ENCODE measurements at regions not wholly inside any gene's neighbourhood (a gene's known extent, or its start where the extent isn't known, plus 50 kb on each side); places are given as distances from the start of the nearest gene placed in this dataset.
A peak's percentile ranks its signal among the peaks of the same experiment; 100 is the strongest.
"Not testable (repeated sequence)": the region's sequence is repeated elsewhere in the genome, so short reads cannot be mapped to it uniquely, and the experiment has no call there.

DNA sequence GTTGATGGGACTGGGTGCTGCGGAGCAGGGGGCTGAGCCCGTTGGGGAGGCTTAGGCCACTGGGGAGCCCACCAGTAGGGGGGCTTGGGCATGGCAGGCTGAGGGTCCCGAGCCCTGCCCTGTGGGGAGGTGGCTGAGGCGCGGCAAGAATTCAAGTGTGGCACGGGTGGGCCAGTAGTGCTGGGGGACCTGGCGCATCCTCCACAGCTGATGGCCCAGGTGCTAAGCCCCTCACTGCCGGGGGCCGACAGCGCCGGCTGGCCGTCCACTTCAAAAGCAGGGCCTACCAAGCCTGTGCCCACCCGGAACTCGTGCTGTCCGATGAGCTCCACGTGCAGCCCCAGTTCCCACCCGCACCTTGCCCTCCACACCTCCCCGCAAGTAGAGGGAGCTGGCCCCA is 917.5 kb downstream of the TAF11L14 start:
- DNase-seq (ENCODE audit: low spot score), result no peak

DNA sequence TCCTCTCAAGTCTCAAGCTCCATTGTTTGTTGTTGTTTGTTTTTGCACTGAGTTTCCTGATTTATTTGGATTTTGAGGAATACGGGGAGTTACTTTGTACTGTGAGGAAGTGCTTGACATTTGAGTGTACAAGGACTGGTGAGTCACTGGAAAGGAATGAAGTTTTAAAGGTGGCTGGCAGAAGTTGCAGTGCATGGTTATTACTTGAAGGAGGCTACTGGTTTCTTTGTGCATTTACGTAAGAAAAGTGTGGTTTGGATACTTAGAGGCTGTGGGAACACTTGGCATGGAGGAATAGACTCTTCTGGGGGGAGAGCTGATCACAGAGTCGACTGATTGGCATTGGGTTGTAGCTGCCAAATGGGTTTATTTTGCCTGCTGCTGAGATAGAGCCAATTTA is 919.0 kb downstream of the TAF11L14 start:
- DNase-seq (ENCODE audit: low spot score), result no peak

- DNase-seq (ENCODE audit: low spot score), result no peak
Observed at GRCh38 chr5:18560602-18561001, 926.3 kb downstream of the TAF11L14 start.

- no peak for DNase-seq (ENCODE audit: low spot score)
Observed at GRCh38 chr5:18563853-18564252, 929.6 kb downstream of the TAF11L14 start.

- no peak for DNase-seq (ENCODE audit: low spot score)
Observed at GRCh38 chr5:18566671-18567070, 932.4 kb downstream of the TAF11L14 start.

DNA sequence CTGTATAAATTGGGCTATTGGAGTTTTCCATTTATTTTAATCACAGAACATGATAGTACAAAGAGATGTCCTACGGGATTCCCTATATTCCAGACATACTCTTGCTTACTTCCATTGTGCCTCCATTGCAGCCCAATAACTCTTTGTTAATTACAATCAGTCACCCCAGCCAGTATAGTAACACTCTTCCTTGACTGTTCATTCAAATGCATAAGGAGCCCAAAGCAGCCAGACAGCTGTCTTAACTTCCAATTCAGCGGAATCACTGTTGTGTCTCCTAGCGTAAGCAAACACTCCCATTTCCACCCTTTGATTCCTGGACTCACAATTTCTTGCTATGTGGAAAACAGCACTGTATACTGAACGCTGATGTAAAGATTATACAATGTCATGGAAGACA is 942.3 kb downstream of the TAF11L14 start:
- no peak for DNase-seq (ENCODE audit: low spot score)

DNA sequence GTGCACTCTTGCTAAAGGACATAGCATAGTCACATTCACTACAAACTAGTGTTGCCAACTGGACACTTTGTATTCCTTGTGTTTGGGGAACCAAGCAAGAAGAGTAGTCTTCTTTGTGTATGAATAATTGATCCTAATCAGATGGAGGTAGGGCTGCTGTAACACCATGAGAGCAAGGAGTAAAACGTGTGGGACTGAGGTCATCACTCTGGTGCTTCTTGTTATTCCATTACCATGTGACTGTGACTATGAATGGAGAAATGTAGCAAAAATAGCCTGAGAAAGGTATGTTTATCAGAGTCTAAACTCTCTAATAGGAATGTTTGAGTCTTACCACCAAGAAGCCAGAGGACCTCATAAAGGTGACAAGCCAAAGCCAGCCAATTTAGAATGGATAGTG is 966.9 kb downstream of the TAF11L14 start:
- DNase-seq (ENCODE audit: low spot score), result no peak

DNA sequence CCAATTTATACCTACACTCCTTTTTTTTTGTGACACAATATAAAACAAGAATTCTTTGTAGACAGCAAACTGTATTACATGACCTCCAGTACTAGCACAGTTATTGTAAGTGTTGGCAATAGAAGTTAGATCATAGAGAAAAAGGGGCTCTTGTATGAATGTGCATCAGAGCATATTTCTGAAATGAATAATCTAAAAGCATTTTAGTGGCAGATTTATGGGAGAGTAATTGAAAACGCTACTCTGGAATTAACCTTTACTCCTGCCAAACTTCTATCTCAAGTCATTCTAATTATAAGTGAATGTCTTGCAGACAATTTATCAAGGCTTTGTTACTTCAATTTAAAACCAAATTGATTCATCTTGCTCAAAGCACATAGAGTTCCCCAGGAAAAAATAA is 968.1 kb downstream of the TAF11L14 start:
- no peak for DNase-seq (ENCODE audit: low spot score)

- DNase-seq (ENCODE audit: low spot score), result no peak
Observed at GRCh38 chr5:18605186-18605585, 970.9 kb downstream of the TAF11L14 start.

- no peak for DNase-seq (ENCODE audit: low spot score)
Observed at GRCh38 chr5:18607570-18607969, 973.3 kb downstream of the TAF11L14 start.

DNA sequence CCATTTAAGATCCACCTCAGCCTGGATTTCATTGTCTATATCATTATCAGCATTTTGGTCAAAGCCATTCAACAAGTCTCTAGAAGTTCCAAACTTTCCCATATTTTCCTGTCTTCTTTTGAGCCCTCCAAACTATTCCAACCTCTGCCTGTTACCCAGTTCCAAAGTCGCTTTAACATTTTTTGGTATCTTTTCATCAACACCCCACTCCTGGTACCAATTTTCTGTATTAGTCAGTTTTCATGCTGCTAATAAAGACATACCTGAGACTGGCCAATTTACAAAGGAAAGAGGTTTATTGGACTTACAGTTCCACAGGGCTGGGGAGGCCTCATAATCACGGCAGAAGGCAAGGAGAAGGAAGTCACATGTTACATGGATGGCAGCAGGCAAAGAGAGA is 982.9 kb downstream of the TAF11L14 start:
- not testable (repeated sequence) for DNase-seq (ENCODE audit: low spot score)

- no peak for DNase-seq (ENCODE audit: low spot score)
Observed at GRCh38 chr5:18630458-18631045, 996.3 kb downstream of the TAF11L14 start.

DNA sequence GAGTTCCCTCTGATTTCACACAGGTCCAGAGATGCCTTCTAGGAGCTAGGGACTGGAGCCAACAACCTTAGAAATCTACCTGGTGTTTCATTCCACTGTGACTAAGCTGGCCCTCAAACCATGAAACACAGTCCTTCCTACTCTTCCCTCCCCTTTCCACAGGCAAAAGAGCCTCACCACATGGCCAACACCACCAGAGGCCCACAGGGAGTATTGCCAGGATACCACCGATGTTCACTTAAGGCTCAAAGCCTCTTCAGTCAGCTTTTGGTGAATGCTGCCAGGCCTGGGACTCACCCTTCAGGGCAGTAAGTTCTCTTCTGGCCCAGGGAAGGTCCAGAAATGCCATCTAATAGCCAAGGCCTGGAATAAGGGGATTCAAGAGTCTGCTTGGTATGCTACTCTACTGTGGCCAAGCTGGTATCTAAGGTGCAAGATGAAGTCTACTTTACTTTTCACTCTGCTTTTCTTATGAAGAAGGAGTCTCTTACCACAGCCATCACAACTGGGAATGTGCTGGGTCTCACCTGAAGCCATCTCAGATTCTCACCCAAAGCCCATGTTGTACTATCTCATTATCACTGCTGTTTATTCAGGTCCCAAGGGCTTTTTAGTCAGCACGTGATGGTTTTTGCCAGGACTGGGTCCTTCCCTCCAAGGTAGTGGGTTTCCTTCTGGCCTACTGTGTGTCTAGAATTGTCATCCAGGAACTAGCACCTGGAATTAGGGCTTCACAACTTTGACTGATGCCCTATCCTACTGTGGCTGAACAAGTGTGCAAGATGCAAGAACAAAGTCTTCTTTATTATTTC is 1018.4 kb downstream of the TAF11L14 start:
- DNase-seq (ENCODE audit: low spot score), result no peak

DNA sequence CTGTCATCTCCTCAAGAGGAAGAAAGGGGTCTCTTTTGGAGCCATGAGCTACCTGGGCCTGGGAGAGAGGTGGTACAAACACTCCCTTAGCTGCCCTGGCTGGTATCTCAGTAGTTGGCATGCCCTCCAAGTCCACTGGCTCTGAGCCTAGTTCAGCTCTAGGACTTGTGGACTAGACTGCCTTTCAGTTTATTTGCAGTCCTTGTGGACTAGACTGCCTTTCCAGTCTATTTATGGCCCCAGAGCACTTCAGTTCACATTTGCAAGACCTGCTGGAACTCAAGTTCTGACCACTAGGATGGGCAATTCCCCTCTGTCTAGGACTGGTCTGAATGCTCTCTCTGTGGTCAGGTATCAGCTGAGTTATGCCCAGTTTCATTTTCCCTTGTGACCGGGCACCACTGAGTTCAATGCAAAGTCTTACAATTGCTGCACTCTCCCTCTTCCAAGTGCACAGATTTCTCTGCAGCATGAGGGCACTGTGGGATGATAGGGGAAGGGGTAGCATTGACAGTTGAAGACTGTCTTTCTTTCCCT is 1019.0 kb downstream of the TAF11L14 start:
- DNase-seq (ENCODE audit: low spot score), result no peak

- DNase-seq (ENCODE audit: low spot score), result no peak
Observed at GRCh38 chr5:18660511-18660910, 1026.3 kb downstream of the TAF11L14 start.

- DNase-seq (ENCODE audit: low spot score), result no peak
Observed at GRCh38 chr5:18662231-18662630, 1028.0 kb downstream of the TAF11L14 start.

- not testable (repeated sequence) for DNase-seq (ENCODE audit: low spot score)
Observed at GRCh38 chr5:18674212-18674611, 1040.0 kb downstream of the TAF11L14 start.

DNA sequence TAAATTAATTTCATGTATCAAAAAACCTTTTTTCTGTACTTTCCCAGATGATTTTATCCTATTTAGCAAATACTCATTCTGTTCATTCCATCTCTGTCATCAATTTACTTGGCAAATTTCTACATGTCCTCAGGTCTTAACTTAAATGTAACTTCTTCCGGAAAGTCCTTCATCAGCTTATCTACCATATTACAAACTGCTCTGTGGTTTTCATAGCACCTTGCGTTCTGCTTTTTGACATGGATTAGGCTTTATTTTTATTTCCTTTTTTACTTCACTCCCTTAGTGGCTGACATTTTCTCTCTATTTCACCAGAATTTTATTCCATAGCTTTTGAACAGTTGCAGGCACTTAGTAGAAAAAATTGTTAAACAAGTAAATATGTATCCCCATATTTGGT is 1040.8 kb downstream of the TAF11L14 start:
- DNase-seq (ENCODE audit: low spot score), result no peak

DNA sequence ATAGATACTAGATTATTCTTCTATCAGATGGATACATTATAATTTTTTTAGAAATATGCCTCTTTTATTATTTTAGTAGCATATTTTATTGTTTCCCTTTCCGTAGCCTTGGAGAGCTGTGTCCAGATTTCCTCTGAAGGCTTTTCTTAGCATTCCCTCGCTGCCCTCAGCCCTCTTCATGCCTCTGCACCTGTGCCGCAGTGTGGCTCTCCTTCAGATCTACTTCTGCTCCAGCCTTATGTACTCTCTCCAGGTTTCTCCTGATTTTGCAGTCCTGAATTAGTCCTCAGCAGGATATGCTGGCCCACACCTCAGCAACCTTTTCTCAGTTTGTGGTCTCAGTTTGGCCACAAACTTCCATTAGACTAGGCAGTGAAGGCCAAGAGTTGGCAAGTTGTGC is 1052.0 kb downstream of the TAF11L14 start:
- peak; percentile 6 for DNase-seq (ENCODE audit: low spot score)

GRCh38 chr5:18687429-18687828 is 1053.2 kb downstream of the TAF11L14 start:
- DNase-seq (ENCODE audit: low spot score), result no peak

- peak; percentile 42 for DNase-seq (ENCODE audit: low spot score)
Observed at GRCh38 chr5:18699681-18700080, 1065.4 kb downstream of the TAF11L14 start.

DNA sequence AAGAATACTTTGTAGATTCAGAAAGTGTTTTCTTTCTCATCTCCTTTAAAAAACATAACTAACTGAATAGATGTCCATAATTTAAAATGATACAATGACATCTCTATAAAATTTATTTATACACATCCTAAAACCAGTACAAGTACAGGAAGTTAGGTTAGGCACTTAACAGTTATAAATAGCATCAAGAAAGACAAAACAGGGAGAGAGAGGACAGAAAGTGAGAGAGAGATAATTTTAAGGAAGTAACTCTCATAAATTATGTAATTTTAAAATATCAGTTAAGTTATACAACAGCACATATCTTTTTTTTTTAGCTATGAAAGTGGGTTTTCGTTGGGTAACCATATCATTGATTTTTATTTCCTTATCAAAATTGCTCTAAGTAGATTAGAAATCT is 1068.6 kb downstream of the TAF11L14 start:
- DNase-seq (ENCODE audit: low spot score), result no peak

GRCh38 chr5:18712936-18713485 is 1078.8 kb downstream of the TAF11L14 start:
- DNase-seq (ENCODE audit: low spot score), result no peak
